Small intestine (tissue), 7 donors: ENCODE measurements at regions not wholly inside any gene's neighbourhood (a gene's known extent, or its start where the extent isn't known, plus 50 kb on each side); places are given as distances from the start of the nearest gene placed in this dataset.

Experiments
- DNase-seq, 2 donors: peaks; one replicate each; pipeline versions ENCODE4 v3.0.0 to v3.0.0-alpha.2; 2013
- FAIRE-seq: peaks from 2 replicates; lab custom pipeline; 2012; peaks lifted over from hg19 to GRCh38; lab: Jason Lieb, UNC
- H3K27ac ChIP-seq, 3 donors: one replicate each; pipeline ENCODE4 v1.5.1; 2013; ENCODE audit warnings: low read length in 2 of 3, mild to moderate bottlenecking in 2 of 3, control low read depth in 1 of 3, inconsistent platforms in 1 of 3, low read depth in 1 of 3, moderate library complexity in 1 of 3
- H3K27me3 ChIP-seq, 3 donors: one replicate each; pipeline ENCODE4 v1.6.1; 2013; ENCODE audit warnings: low read length in 3 of 3, inconsistent platforms in 1 of 3; ENCODE audit not compliant: control insufficient read depth in 3 of 3, insufficient read depth in 3 of 3
- H3K36me3 ChIP-seq, 3 donors: one replicate each; pipeline ENCODE4 v1.6.1; 2013; ENCODE audit warnings: low read length in 3 of 3, inconsistent platforms in 1 of 3, low read depth in 1 of 3, mild to moderate bottlenecking in 1 of 3, moderate library complexity in 1 of 3; ENCODE audit not compliant: control insufficient read depth in 3 of 3, insufficient read depth in 2 of 3
- H3K4me1 ChIP-seq, 3 donors: one replicate each; pipeline ENCODE4 v1.6.1; 2013; ENCODE audit warnings: low read length in 2 of 3, inconsistent platforms in 1 of 3, low read depth in 1 of 3, mild to moderate bottlenecking in 1 of 3, moderate library complexity in 1 of 3; ENCODE audit not compliant: control insufficient read depth in 3 of 3, insufficient read depth in 2 of 3
- H3K4me3 ChIP-seq, 3 donors: one replicate each; pipeline ENCODE4 v1.5.1; 2013; ENCODE audit warnings: low read length in 3 of 3, control low read depth in 1 of 3, inconsistent platforms in 1 of 3, low read depth in 1 of 3, mild to moderate bottlenecking in 1 of 3, moderate library complexity in 1 of 3
- H3K9me3 ChIP-seq, 2 donors: one replicate each; pipeline ENCODE4 v1.6.1; 2013; ENCODE audit warnings: low read depth in 1 of 2, low read length in 1 of 2; ENCODE audit not compliant: control insufficient read depth in 2 of 2, insufficient read depth in 1 of 2
- WGBS, 3 donors: extraction: QIAGEN DNeasy Blood & Tissue Kit; methylation state at CpG; one replicate each; pipeline ENCODE4 v1.1.7; 2013; 5-methylcytosine and 5-hydroxymethylcytosine counted together
- donor health status: healthy with polysubstance abuse.
- donor health status: control.
- donor health status: control.
- donor health status: Bipolar disorder and iron deficiency.
- donor health status: healthy.

DNA sequence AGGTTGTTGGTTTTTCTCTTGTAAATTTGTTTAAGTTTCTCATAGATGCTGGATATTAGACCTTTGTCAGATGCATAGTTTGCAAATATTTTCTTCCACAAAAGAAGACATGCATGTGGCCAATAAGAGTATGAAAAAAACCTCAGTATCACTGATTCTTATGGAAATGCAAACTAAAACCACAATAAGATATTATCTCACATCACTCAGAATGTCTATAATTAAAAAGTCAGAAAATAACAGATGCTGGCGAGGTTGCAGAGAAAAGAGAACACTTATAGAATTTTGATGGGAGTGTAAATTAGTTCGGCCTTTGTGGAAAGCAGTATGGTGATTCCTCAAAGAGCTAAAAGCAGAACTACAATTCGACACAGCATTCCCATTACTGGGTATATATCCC lies 1355.6 kb downstream of the FAM133A start:
- no peaks in the 10 kb centered on the region for H3K27me3 ChIP-seq
- FAIRE-seq (no peak), DNase-seq (no peak)
- no peaks in the 10 kb centered on the region for H3K4me1 ChIP-seq
- 46 to 53% (median 52%) methylated on average over 3 of the region's 3 CpGs for WGBS, 3 donors
- H3K4me3 ChIP-seq, result no peak overlapping the region
- H3K36me3 ChIP-seq, result no peaks in the 10 kb centered on the region
- H3K9me3 ChIP-seq, result no peaks in the 10 kb centered on the region
- H3K27ac ChIP-seq, result no peak overlapping the region

GRCh38 chrX:95040104-95040503 lies 1366.1 kb downstream of the FAM133A start:
- DNase-seq (no peak), FAIRE-seq (no peak)
- 26 to 52% (median 41%) methylated on average over 1 of the region's 1 CpG for WGBS, 3 donors

GRCh38 chrX:95044331-95044730 lies 1370.3 kb downstream of the FAM133A start:
- no peak overlapping the region for H3K4me3 ChIP-seq
- peaks cover 0 to 8% of the 10 kb centered on the region in 2 donors for H3K9me3 ChIP-seq
- H3K36me3 ChIP-seq, result no peaks in the 10 kb centered on the region
- 75 to 84% (median 81%) methylated on average over 4 of the region's 4 CpGs for WGBS, 3 donors
- FAIRE-seq (no peak), DNase-seq (no peak)
- no peak overlapping the region for H3K27ac ChIP-seq
- no peaks in the 10 kb centered on the region for H3K27me3 ChIP-seq
- H3K4me1 ChIP-seq, result no peaks in the 10 kb centered on the region

More at GRCh38 chrX:95040104-95040503, 1366.1 kb downstream of the FAM133A start:
- no peaks in the 10 kb centered on the region for H3K4me1 ChIP-seq
- no peak overlapping the region for H3K27ac ChIP-seq
- H3K27me3 ChIP-seq, result no peaks in the 10 kb centered on the region
- H3K36me3 ChIP-seq, result no peaks in the 10 kb centered on the region
- no peak overlapping the region for H3K4me3 ChIP-seq
- H3K9me3 ChIP-seq, result peaks cover 0 to 6% of the 10 kb centered on the region in 2 donors

- Histone ChIP-seq H3K4me3 (no peak overlapping the region), H3K27ac (no peak overlapping the region), H3K27me3 (no peaks in the 10 kb centered on the region), H3K36me3 (no peaks in the 10 kb centered on the region), H3K4me1 (no peaks in the 10 kb centered on the region), H3K9me3 (no peaks in the 10 kb centered on the region)
- 68 to 85% (median 75%) methylated on average over 2 of the region's 2 CpGs for WGBS, 3 donors
- DNase-seq (no peak), FAIRE-seq (no peak)
Measured at GRCh38 chrX:95055991-95056390, 1382.0 kb downstream of the FAM133A start.

DNA sequence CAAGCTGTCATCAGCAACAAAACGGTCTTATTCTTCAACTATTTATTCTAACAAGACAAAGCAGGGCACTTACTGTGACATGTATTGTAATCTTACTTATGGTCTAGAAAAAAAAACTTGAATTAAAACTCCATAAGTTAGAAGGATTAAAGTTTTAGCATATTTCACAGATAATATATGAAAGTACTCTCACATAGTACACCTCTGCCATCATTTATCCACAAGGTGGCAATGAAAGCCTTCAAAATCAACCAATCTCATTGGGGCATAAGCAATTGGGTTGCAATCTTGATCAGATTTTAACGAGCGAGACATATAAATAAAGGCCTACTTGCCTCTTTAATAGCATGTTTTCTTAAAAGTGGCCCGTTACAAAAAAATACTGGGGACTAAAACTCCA lies 1382.9 kb downstream of the FAM133A start:
- DNase-seq, result no peak
- FAIRE-seq, result no peak
- Histone ChIP-seq H3K9me3 (no peaks in the 10 kb centered on the region), H3K4me1 (no peaks in the 10 kb centered on the region), H3K4me3 (no peak overlapping the region), H3K27ac (no peak overlapping the region), H3K36me3 (no peaks in the 10 kb centered on the region), H3K27me3 (no peaks in the 10 kb centered on the region)
- 47 to 74% (median 63%) methylated on average over 4 of the region's 4 CpGs for WGBS, 3 donors

DNA sequence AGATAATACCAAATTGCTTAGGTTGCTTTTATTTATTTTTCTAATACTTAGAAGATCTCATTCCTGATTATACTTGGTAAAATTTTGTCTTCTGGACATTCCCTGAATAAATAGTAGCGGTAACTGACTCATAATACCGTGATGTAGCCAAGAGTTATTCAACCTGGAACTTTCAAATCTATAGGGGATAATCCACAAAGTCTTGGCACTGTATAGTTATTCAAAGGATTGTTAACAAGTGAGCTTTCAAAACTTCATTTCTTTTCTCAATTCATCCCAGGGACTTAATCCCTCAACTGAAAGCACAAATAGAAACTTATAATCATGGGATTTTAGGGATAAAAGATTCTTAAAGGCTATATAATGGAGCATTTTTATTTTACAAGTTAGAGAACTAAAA lies 1383.3 kb downstream of the FAM133A start:
- H3K9me3 ChIP-seq, result no peaks in the 10 kb centered on the region
- 50 to 70% (median 69%) methylated on average over 2 of the region's 2 CpGs for WGBS, 3 donors
- H3K4me1 ChIP-seq, result no peaks in the 10 kb centered on the region
- DNase-seq, result no peak
- H3K4me3 ChIP-seq, result no peak overlapping the region
- H3K36me3 ChIP-seq, result no peaks in the 10 kb centered on the region
- H3K27me3 ChIP-seq, result no peaks in the 10 kb centered on the region
- H3K27ac ChIP-seq, result no peak overlapping the region
- no peak for FAIRE-seq

- H3K36me3 ChIP-seq, result no peaks in the 10 kb centered on the region
- no peaks in the 10 kb centered on the region for H3K27me3 ChIP-seq
- H3K9me3 ChIP-seq, result no peaks in the 10 kb centered on the region
- WGBS, 3 donors, result 73 to 90% (median 74%) methylated on average over 1 of the region's 1 CpG
- H3K4me1 ChIP-seq, result no peaks in the 10 kb centered on the region
- no peak overlapping the region for H3K4me3 ChIP-seq
- H3K27ac ChIP-seq, result no peak overlapping the region
- DNase-seq (no peak), FAIRE-seq (no peak)
Measured at GRCh38 chrX:95058815-95059214, 1384.8 kb downstream of the FAM133A start.

- Histone ChIP-seq H3K9me3 (no peaks in the 10 kb centered on the region), H3K4me3 (no peak overlapping the region), H3K4me1 (no peaks in the 10 kb centered on the region), H3K27ac (no peak overlapping the region), H3K36me3 (no peaks in the 10 kb centered on the region), H3K27me3 (no peaks in the 10 kb centered on the region)
- 44 to 63% (median 57%) methylated on average over 2 of the region's 2 CpGs for WGBS, 3 donors
- no peak for DNase-seq
- no peak for FAIRE-seq
Measured at GRCh38 chrX:95059909-95060308, 1385.9 kb downstream of the FAM133A start.

GRCh38 chrX:95063554-95063953 lies 1389.5 kb downstream of the FAM133A start:
- Histone ChIP-seq H3K27ac (no peak overlapping the region), H3K4me3 (no peak overlapping the region), H3K36me3 (no peaks in the 10 kb centered on the region), H3K9me3 (no peaks in the 10 kb centered on the region), H3K27me3 (no peaks in the 10 kb centered on the region), H3K4me1 (no peaks in the 10 kb centered on the region)
- DNase-seq (no peak), FAIRE-seq (no peak)
